Panc1 (cell line): ENCODE measurements at regions not wholly inside any gene's neighbourhood (a gene's known extent, or its start where the extent isn't known, plus 50 kb on each side); places are given as distances from the start of the nearest gene placed in this dataset.

Experiments used
- CTCF ChIP-seq: fragments of 450-650 bp; IDR thresholded peaks from 2 replicates; pipeline ENCODE4 v1.5.1; 2017; ENCODE audit warnings: mild to moderate bottlenecking
- POLR2AphosphoS5 ChIP-seq: IDR thresholded peaks from 2 replicates; pipeline ENCODE4 v1.6.1; 2012; ENCODE audit warnings: mild to moderate bottlenecking, low read depth, low read length, moderate library complexity
- REST ChIP-seq, 2 experiments: IDR thresholded peaks; 2 replicates each; pipeline ENCODE4 v1.6.1; 2011 to 2012; ENCODE audit warnings: low read depth in 2 of 2, control low read depth in 1 of 2, low read length in 1 of 2, mild to moderate bottlenecking in 1 of 2, moderate library complexity in 1 of 2; ENCODE audit not compliant: insufficient read depth in 1 of 2
- SIN3A ChIP-seq: IDR thresholded peaks from 2 replicates; pipeline ENCODE4 v1.6.1; 2012; ENCODE audit warnings: low read depth, mild to moderate bottlenecking, low read length, moderate library complexity, borderline replicate concordance; ENCODE audit not compliant: insufficient read depth
- TCF7L2 ChIP-seq: IDR thresholded peaks from 2 replicates; pipeline ENCODE4 v1.6.1; 2011; ENCODE audit warnings: mild to moderate bottlenecking, low read depth, low read length, inconsistent platforms

- TF ChIP-seq CTCF = peak; percentile 93
- TF ChIP-seq POLR2AphosphoS5 = no peak
- TF ChIP-seq REST (IDR thresholded peaks at IDR 0.05; ENCODE audit: insufficient read depth in 1 of 2, low read depth in 2 of 2, low read length in 1 of 2) = no peak
- no peak for TF ChIP-seq SIN3A
- no peak for TF ChIP-seq TCF7L2
These were observed 520.6 kb downstream of the MFSD1 start for GRCh38 chr3:159322322-159322939.
